B cell (primary cell): ENCODE measurements at regions not wholly inside any gene's neighbourhood (a gene's known extent, or its start where the extent isn't known, plus 50 kb on each side); places are given as distances from the start of the nearest gene placed in this dataset.

ENCODE experiments used
- ATAC-seq: fragments of 200-7000 bp; cut with Tn5 transposase; one replicate; pipeline ENCODE4 v1.10.0; 2021; ENCODE audit warnings: low read depth, mild to moderate bottlenecking, moderate number of reproducible peaks, moderate library complexity
- CTCF ChIA-PET: fragments of 350-600 bp; sonication (Branson Sonifier 250); formaldehyde crosslinking; loops from one replicate; lab custom pipeline; 2021; ENCODE audit warnings: antibody characterized with exemption, inconsistent platforms; lab: Charles Lee
- POLR2A ChIA-PET: fragments of 350-600 bp; sonication (Branson Sonifier 250); formaldehyde crosslinking; loops from one replicate; lab custom pipeline; 2021; ENCODE audit warnings: antibody characterized with exemption; lab: Charles Lee
- DNase-seq: peaks from one replicate; pipeline ENCODE4 v3.0.0; 2013
- H2AFZ ChIP-seq: 2 replicates; pipeline ENCODE4 v1.6.1; 2012; ENCODE audit warnings: mild to moderate bottlenecking, low read depth, low read length; ENCODE audit not compliant: insufficient read depth, poor library complexity, severe bottlenecking
- H3K27ac ChIP-seq, 2 donors: 1 replicate in 1 of 2; 2 replicates in 1 of 2; pipeline ENCODE4 v1.5.1; 2012 to 2013; ENCODE audit warnings: low read length in 2 of 2, mild to moderate bottlenecking in 2 of 2, moderate library complexity in 1 of 2
- H3K27me3 ChIP-seq, 4 experiments: fragments of 200-600 bp in 1 of 4; sonication (generic) in 1 of 4; replicated peaks in 1 of 4; 1 replicate in 2 of 4; 2 replicates in 2 of 4; pipeline versions ENCODE4 v1.6.1 to v1.7.0; 2013 to 2016; ENCODE audit warnings: low read length in 3 of 4, mild to moderate bottlenecking in 2 of 4, mixed read lengths in 1 of 4, moderate library complexity in 1 of 4; ENCODE audit not compliant: insufficient read depth in 4 of 4, control insufficient read depth in 3 of 4; ENCODE audit errors: control extremely low read depth in 1 of 4
- H3K36me3 ChIP-seq, 2 experiments: replicated peaks in 1 of 2; 1 replicate in 1 of 2; 2 replicates in 1 of 2; pipeline versions ENCODE4 v1.6.1 to v1.7.1; 2013; ENCODE audit warnings: low read length in 1 of 2; ENCODE audit not compliant: insufficient read depth in 2 of 2, control insufficient read depth in 1 of 2; ENCODE audit errors: control extremely low read depth in 1 of 2, extremely low read depth in 1 of 2
- H3K4me1 ChIP-seq, 2 donors: fragments of 200-600 bp in 1 of 2; sonication (generic) in 1 of 2; 1 replicate in 1 of 2; 2 replicates in 1 of 2; pipeline versions ENCODE4 v1.5.1 to v1.6.1; 2013 to 2017; ENCODE audit warnings: low read length in 2 of 2; ENCODE audit not compliant: control insufficient read depth in 2 of 2, insufficient read depth in 2 of 2
- H3K4me2 ChIP-seq: replicated peaks from 2 replicates; pipeline ENCODE3; 2012; ENCODE audit warnings: mild to moderate bottlenecking, low read depth, low read length; ENCODE audit not compliant: poor library complexity, severe bottlenecking
- H3K4me3 ChIP-seq, 5 experiments: fragments of 200-600 bp in 1 of 5; sonication (generic) in 1 of 5; 1 replicate in 3 of 5; 2 replicates in 2 of 5; pipeline versions ENCODE4 v1.5.1 to v1.7.0; 2011 to 2016; ENCODE audit warnings: low read length in 4 of 5, mild to moderate bottlenecking in 4 of 5, low read depth in 2 of 5, control low read depth in 1 of 5, moderate library complexity in 1 of 5; ENCODE audit not compliant: insufficient read depth in 1 of 5; ENCODE audit errors: control extremely low read depth in 1 of 5, extremely low read depth in 1 of 5
- H3K79me2 ChIP-seq: fragments of 200-600 bp; sonication (generic); one replicate; pipeline ENCODE4 v1.6.0; 2016; ENCODE audit warnings: low read length; ENCODE audit not compliant: control insufficient read depth, insufficient read depth
- H3K9ac ChIP-seq: fragments of 200-600 bp; sonication (generic); 2 replicates; pipeline ENCODE4 v1.6.1; 2017; ENCODE audit warnings: mild to moderate bottlenecking, low read length, moderate library complexity
- H3K9me3 ChIP-seq, 3 donors: one replicate each; pipeline versions ENCODE4 v1.6.1 to v1.7.1; 2013; ENCODE audit warnings: low read length in 2 of 3; ENCODE audit not compliant: control insufficient read depth in 2 of 3, insufficient read depth in 1 of 3; ENCODE audit errors: control extremely low read depth in 1 of 3
- H4K20me1 ChIP-seq: 2 replicates; pipeline ENCODE4 v1.6.0; 2012; ENCODE audit warnings: mild to moderate bottlenecking, low read length; ENCODE audit not compliant: insufficient read depth, control insufficient read depth, poor library complexity, severe bottlenecking
- H3K27ac Mint-ChIP-seq: one replicate; pipeline ENCODE4 v1.8.0; 2021; ENCODE audit warnings: mixed read lengths
- H3K27me3 Mint-ChIP-seq: one replicate; pipeline ENCODE4 v1.8.0; 2021; ENCODE audit warnings: mixed read lengths
- H3K4me1 Mint-ChIP-seq: one replicate; pipeline ENCODE4 v1.8.0; 2021; ENCODE audit warnings: mixed read lengths
- H3K4me3 Mint-ChIP-seq: one replicate; pipeline ENCODE4 v1.8.0; 2021; ENCODE audit warnings: mixed read lengths
- H3K9me3 Mint-ChIP-seq: one replicate; pipeline ENCODE4 v1.8.0; 2022; ENCODE audit warnings: mixed read lengths; ENCODE audit not compliant: insufficient read depth
- EZH2 ChIP-seq: IDR thresholded peaks from 2 replicates; pipeline ENCODE4 v1.6.1; 2012; ENCODE audit warnings: borderline replicate concordance, low read depth, mild to moderate bottlenecking, moderate library complexity, low read length; ENCODE audit not compliant: insufficient read depth, poor library complexity, severe bottlenecking
- WGBS: methylation state at CpG from one replicate; pipeline ENCODE4 v1.1.5; 2013; ENCODE audit warnings: missing lambda C conversion rate; ENCODE audit not compliant: insufficient coverage; 5-methylcytosine and 5-hydroxymethylcytosine counted together
- intact Hi-C: fragments of 100-400 bp; cut with micrococcal nuclease; formaldehyde crosslinking; loops from one replicate; pipeline ENCODE4 v1.10.0; 2022
- TF ChIP-seq, protein P1 (sequence below): fragments of 200-600 bp; IDR thresholded peaks from one replicate; pipeline ENCODE4 v1.8.0; 2022; ENCODE audit warnings: antibody characterized with exemption, mild to moderate bottlenecking

DNA sequence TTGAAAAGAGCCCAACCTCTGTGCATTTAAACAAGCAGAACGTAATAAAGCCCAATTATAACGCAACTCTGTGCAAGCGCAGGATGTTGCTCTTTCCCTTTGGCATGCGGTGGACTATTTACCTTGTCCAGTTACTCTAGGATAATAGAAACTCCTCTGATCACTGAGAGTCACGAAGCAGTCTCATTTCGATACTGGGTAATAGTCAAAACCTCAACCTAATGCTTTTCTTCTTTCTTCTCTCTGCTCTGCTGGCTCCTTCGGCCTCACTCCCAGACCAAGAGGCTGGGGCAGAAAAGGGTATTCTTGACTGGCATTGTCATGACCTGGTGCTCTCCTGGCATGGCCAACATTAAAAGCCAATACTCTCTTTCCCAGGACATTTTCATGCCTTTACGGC lies 89.7 kb upstream of the GCFC2 start:
- Histone ChIP-seq H3K27me3 (no peaks in the 10 kb centered on the region), H3K79me2 (no peaks in the 10 kb centered on the region), H4K20me1 (no peaks in the 10 kb centered on the region), H3K4me1 (no peaks in the 10 kb centered on the region), H3K36me3 (no peaks in the 10 kb centered on the region), H3K4me2 (no peak overlapping the region), H3K9ac (no peak overlapping the region), H3K27ac (no peak overlapping the region), H3K9me3 (no peaks in the 10 kb centered on the region), H3K4me3 (no peak overlapping the region), H2AFZ (no peak overlapping the region)
- Mint-ChIP-seq H3K27ac (no peak overlapping the region), H3K9me3 (no peaks in the 10 kb centered on the region), H3K4me1 (no peaks in the 10 kb centered on the region), H3K27me3 (no peaks in the 10 kb centered on the region), H3K4me3 (no peak overlapping the region)
- ATAC-seq (no peak), DNase-seq (no peak)
- WGBS = 96% methylated on average over 5 of the region's 8 CpGs
- TF ChIP-seq, protein P1, sequence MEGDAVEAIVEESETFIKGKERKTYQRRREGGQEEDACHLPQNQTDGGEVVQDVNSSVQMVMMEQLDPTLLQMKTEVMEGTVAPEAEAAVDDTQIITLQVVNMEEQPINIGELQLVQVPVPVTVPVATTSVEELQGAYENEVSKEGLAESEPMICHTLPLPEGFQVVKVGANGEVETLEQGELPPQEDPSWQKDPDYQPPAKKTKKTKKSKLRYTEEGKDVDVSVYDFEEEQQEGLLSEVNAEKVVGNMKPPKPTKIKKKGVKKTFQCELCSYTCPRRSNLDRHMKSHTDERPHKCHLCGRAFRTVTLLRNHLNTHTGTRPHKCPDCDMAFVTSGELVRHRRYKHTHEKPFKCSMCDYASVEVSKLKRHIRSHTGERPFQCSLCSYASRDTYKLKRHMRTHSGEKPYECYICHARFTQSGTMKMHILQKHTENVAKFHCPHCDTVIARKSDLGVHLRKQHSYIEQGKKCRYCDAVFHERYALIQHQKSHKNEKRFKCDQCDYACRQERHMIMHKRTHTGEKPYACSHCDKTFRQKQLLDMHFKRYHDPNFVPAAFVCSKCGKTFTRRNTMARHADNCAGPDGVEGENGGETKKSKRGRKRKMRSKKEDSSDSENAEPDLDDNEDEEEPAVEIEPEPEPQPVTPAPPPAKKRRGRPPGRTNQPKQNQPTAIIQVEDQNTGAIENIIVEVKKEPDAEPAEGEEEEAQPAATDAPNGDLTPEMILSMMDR = no peak
- no peak for TF ChIP-seq EZH2
- intact Hi-C loops = no loop called here
- ChIA-PET CTCF (no interaction called here), POLR2A (no interaction called here)

GRCh38 chr2:75799859-75800258 lies 89.1 kb upstream of the GCFC2 start:
- Mint-ChIP-seq H3K27me3 (no peaks in the 10 kb centered on the region), H3K27ac (no peak overlapping the region), H3K9me3 (no peaks in the 10 kb centered on the region), H3K4me3 (no peak overlapping the region), H3K4me1 (no peaks in the 10 kb centered on the region)
- Histone ChIP-seq H2AFZ (no peak overlapping the region), H3K4me2 (no peak overlapping the region), H4K20me1 (no peaks in the 10 kb centered on the region), H3K9me3 (no peaks in the 10 kb centered on the region), H3K4me3 (no peak overlapping the region), H3K9ac (no peak overlapping the region), H3K79me2 (no peaks in the 10 kb centered on the region), H3K36me3 (no peaks in the 10 kb centered on the region), H3K4me1 (no peaks in the 10 kb centered on the region), H3K27me3 (no peaks in the 10 kb centered on the region), H3K27ac (no peak overlapping the region)
- TF ChIP-seq, protein P1 = no peak
- DNase-seq (no peak), ATAC-seq (no peak)
- ChIA-PET CTCF (no interaction called here), POLR2A (no interaction called here)
- intact Hi-C loops = no loop called here
- 44% methylated on average over 4 of the region's 4 CpGs for WGBS
